Stimulated activated CD4-positive, alpha-beta T cell treated with anti-CD3 and anti-CD28 coated beads, Interleukin-1b, Interleukin-23, amount 100 ng/mL, for 24 hours (primary cell): ENCODE measurements at regions not wholly inside any gene's neighbourhood (a gene's known extent, or its start where the extent isn't known, plus 50 kb on each side); places are given as distances from the start of the nearest gene placed in this dataset.

ENCODE experiments used
- DNase-seq, 4 experiments: peaks; one replicate each; pipeline ENCODE4 v3.0.0-alpha.2; 2020; ENCODE audit warnings: low read depth in 4 of 4, low spot score in 1 of 4

DNA sequence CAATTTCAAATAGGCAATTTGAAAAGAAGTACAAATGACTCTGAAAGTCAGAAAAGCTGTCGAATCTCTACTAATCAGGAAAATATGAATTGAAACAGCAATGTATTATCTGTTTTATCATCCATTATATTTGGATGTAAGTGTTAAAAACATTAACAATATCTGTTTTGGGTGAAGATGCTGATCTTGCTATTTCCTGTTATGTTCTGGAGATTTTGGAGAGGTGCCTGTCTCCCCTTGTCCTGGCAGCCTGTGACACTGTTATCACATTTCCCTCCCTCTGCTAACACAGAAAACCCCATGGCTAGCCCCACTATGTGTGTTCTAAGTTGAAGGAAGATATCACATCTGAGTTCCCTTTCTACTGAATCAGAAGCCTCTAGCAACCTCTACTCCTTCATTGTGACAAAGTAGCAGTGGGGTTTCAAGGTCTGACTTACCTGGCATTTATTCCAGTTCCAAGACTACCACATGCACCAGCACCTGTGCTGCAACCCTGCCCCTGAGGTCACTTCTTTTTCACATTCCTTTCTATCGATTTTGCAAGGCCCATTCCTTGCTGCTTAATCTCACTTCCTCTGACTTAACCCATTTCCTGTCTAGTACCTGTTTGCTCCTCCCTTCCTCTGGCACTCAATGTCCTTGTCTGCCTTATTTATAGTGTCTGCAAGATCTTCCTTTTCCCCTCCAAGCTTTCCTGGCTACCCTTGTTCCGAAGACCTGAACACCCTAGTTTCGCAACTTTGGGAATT, 95.5 kb upstream of the COL8A1 start:
- no peak for DNase-seq

DNA sequence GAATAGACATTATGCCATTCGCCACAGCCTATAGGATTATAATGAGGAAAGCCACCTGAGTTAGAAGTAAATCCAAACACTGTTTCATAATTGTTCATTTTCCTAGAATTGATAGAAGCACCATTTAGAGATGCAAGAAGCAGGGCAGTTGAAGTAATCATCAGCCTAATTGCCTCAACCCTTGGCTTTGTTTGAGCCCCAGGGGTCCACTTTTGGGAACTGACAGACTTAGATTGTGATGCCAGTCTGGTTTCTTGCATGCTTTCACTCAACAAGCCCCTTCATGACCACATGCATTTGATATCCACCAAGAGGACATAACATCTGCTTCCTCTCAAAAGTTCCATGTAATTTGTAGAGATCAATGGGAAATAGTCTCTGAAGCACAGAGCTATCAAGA, 97.2 kb upstream of the COL8A1 start:
- no peak for DNase-seq

DNA sequence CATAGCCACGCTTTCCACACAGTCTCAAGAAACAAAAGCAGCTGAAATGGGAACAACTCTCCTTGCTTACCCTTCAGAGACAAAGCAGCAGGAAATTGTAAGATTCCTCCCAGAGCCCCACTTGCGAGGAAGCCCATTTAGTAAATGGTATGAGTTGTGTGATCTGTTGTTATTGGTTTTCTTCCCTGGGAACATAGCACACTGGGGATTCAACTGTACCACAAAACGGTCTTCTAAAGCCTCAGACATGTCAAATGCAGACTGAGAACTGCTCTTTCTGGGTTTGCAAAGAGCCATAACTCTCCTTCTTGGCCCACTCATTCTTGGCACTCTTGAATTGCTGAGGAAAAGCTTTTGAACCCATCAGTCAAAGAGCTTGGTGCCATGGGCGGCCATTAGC, 101.0 kb upstream of the COL8A1 start:
- no peak for DNase-seq

DNA sequence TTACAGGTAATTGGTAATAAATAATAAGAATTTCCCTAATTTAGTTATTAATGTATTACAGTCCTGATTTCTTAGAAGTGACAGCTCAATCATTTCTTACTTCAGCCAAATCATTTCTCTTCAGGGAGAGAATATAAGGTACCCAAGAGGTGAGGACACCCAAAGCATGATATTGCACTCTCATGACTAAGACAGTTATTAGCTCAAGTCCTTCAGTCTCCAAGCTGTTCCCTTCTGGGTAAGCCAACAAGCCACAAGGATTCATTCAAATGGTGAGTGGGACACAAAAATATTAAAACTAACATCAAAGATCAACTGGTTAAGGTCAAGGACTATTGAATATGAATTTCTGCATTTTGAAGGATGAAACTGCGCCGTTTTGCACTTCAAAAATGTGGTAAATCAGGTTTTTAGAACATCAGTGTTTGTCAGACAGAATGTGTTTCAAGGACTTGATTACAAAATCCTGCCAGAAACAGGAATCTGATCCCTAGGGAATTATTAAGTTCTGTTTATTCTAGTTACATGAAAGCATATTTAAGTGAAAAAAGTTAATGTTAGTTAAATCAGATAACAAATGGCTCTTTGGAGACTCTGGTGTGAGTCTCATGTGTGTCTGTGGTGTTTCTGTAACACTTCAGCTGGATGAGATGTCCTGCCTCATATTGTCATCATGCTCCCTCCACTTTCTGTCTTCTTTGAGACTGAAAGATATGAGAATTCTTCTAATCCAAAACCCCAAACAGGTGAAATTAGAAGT, 101.7 kb upstream of the COL8A1 start:
- no peak for DNase-seq

DNA sequence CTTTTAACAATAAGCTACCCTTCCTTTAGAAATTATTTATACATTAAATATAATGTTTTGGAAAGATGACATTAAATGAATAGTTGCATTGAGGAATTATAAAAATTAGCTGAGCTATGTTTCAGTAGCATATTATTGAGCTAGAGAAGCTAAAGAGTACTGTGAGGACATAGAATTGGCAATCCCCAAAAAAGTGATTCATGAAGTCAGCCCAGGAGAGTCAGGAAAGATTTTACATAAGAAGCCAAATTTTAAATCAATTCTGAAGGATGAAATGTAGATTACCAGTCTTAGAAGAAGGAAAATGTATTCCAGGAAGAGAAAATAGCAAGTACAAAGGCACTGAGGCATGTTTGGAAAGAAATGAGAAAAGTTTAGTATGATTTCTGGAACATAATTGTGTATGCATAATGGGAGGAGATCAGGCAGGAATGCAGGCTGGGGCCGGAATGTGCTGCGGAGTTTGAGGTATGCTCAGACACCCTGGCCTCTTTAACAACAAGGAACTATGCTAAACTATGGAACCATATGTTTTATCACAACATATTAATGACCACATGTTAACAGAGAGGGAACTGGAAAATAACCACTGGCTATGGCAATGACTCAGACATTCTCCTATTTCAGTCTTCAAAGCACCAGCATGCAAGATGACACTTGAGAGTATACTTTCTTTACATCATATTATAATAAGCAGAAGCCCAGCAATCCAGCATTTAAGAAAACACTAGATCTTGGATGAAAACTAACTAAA, 103.3 kb upstream of the COL8A1 start:
- no peak for DNase-seq

DNA sequence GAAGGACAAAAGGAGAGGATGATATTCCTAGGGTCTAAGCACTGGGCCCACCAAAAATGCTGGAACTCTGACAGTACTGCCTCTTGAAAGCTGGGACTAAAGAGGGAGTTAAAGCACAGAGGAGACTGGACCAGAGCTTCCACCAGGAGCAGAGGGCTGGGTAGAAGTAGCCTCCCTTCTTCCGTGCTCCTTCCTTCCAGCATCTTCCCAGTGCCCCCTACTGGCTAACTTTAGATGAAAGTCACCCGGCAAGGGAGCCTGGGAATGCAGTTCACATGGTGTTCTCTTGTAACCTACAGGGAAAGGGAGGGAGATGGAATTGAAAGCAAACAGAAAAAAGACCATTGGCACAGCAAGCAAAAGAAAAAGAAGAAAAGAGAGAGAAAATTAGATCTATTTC, 106.1 kb upstream of the COL8A1 start:
- no peak for DNase-seq

DNA sequence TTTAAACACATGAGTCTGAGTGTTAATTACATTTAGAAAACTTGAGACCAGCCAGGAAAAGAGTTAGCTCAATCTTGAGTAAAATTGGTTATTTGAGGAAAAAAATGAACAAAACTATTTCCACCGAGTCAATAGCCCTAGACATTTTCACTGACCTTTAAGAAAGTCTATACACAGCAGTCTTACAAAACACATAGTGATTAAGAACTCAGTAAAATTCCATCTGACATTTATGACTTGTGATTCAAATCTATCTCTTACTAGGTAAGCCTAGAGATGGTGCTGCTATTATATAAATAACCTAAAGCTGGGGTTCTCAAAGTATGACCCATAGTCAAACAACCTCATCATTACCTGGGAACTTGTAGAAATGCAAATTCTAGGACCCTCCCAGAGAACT, 109.1 kb upstream of the COL8A1 start:
- no peak for DNase-seq

DNA sequence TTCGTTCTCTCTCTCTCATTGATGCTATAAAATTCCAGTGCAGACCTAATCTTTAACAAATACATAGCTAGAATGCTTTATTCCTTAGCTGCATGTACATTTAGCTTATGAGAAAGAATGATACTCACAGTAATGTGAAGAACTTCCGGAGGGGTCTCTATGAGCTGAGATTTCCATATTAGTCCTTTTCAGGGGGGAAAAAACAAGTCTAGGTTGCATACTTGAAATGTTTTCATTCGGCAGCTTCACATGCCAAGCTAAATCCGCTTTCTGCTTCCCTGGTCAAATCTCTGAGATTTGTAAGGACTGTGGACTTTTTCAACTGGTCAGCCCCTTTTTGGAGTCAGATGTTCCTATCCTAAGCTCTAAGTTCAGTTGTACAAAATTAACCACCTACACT, 111.5 kb upstream of the COL8A1 start:
- no peak for DNase-seq

DNA sequence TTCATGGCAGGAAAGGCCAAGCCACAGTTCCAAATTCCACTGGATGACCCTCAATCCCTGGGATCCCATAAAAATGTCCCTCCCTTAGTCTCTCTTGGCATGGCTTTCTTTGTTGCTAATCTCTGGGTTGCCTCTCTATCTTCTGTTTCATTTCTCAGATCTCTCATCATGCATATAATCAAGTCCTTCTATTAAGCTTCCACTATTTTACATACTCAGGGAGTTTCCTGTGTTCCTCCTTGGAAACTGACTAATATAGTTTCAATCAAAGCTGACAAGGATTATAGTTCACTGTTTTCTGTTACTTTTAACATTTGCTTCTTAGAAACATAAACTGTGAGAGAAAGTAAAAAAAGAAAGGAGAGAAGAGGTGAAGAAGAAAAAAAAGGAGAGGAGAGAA, 113.8 kb upstream of the COL8A1 start:
- DNase-seq, result no peak

DNA sequence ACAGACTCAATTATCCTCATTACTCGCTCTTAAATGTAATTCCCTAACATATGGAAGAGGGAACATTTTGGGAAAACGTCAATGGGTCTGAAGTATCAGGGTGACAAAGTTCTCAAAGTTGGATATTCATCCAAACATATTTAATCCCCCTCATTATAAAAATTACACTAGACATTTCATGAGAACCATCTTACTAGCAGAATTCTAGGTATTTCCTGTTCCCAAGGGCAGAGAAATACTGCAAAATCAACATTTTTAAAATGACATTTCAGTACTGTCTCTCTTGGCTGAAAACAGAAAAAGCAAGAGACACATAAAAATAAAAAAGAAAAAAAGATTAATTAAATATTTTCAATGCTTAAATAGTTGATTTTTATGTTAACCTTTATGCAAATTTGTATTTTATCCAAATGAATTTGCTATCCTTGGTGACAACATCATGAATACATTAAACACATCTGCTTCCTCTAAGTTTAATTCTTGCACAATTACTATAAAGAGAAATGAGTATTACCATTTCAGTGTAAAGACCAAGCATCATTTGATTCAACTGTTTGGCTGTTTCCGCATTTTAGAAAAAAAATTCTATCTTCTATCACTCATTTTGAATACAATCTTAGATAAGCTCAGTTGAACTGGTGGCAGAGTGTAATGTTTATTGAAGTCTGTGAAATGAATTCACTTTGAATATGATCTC, 114.8 kb upstream of the COL8A1 start:
- no peak for DNase-seq

DNA sequence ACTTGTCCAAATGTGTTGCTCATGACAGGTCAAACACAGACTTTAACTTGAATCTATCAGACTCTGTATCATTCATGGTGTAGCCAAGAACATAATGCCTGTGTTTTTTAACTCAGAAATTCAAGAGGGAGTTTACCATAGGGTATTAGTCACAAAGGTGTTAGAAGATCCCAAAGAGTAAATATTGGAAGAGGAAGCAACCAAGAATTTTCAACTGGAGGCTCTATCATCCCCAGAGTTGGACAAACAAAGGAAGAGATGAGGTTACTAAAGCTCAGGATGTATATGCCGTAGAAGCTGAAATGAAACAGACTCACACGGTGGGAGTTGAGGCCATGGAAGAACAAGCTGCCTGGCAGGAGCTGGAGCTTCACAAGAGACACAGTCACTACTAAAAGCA, 116.2 kb upstream of the COL8A1 start:
- no peak for DNase-seq

DNA sequence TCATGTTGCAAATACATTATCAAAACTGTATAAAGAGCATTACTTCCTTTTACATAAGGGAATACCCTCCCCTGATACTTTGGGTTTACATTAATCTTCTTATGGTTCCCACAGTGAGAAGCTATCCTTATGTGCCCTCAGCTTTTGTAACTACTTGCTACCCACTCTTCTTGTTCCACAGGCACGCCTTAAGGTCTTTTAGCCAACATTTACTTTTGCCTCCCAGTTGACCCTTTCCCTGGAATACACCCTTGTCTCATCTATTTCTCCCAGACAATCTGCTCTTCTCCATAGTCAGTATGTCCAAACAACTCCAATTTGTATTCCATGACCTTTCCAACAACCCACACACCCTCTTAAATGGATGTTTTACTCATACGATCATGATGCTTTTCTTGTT, 116.8 kb upstream of the COL8A1 start:
- no peak for DNase-seq

DNA sequence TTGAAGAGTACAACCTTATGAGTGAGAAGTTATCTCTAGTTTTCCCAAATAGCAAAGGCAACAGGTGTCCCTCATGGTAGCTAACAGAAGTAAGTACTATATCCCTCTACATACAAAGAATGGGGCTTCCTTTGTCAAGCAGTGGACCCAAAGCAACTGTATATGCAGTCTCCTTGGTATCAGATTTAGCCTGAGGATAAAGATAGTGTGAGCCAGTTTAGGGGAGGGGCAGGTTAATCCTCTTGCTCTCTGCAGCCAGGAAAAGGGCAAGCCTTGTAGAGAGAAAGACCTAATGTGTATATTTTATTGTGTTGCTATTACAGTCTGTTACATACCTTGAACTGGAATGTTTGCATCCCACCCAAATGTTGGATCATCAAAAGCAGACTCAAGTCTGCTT, 117.9 kb upstream of the COL8A1 start:
- no peak for DNase-seq

DNA sequence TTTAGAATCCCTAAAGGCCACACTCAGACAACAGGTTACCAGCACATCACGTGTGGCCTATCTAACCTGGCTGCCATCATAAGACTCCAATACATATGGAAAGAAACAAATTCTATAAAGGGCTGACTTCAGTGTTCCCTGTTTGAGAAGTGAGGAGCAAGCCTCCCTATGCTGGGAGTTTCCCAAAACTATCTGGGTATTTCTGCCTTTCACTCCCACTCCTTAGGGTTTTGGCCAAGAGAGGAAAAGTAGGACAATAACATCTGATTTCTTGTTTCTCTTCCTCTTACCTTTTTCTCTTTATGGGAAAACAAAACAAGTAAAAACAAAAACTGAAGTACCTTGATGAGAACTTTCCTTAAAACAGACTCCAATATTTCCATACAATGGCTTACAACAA, 121.5 kb upstream of the COL8A1 start:
- no peak for DNase-seq

DNA sequence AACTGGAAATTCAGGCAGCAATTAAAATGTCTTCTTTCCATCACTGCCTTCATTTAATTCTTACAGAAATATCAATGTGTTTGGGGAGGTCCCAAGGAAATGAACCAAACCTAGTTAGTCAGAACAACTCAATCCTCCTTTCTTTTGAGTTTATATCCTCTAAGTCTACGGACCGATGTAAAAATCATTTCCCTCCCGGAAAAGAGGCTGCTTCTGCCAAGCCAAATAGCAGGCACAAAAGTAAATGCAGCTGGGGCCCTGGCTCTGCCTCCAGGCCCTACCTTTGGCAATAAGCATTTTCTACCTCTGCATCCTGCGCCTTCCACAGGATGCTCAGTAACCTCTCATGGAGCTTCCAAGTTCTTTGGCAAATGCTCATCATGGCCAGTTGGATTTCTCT, 122.5 kb upstream of the COL8A1 start:
- DNase-seq, result no peak

DNA sequence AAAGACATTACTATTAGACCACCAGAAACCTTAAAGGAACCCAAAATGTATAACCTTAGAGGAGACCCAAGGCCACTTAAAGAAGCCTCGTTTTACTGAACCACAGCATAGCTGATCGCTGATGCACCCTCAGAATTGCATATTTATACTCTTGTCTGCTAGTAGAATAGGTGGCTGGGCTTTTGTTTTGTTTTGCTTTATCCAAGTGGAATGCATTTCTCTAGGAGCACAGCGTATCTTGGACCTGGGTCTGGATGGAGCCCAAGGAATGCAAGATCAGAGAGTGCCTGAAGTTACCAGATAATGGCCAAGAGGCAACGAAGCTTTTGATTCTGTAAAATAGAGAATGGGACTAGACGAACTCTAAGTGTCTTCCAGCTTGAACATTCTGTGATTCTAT, 129.2 kb upstream of the COL8A1 start:
- no peak for DNase-seq

DNA sequence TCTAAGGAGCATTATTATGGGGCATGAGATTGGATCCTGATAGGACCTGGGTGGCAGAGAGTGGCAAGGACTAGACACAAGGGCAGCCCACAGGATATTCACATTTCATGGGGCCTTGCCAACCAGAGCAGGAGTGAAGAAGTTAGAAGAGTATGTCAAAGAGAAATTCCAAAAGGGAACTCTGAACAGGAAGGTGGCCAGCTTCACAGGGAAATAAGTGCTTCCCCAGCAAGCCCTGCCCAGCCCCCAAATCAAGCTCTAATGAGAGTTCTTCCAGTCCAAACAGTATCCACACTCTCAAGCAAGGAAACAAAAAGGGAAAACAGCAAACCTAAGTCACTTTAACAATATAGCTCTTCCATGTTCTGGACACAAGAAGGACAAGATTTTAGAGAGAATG, 130.2 kb upstream of the COL8A1 start:
- no peak for DNase-seq

DNA sequence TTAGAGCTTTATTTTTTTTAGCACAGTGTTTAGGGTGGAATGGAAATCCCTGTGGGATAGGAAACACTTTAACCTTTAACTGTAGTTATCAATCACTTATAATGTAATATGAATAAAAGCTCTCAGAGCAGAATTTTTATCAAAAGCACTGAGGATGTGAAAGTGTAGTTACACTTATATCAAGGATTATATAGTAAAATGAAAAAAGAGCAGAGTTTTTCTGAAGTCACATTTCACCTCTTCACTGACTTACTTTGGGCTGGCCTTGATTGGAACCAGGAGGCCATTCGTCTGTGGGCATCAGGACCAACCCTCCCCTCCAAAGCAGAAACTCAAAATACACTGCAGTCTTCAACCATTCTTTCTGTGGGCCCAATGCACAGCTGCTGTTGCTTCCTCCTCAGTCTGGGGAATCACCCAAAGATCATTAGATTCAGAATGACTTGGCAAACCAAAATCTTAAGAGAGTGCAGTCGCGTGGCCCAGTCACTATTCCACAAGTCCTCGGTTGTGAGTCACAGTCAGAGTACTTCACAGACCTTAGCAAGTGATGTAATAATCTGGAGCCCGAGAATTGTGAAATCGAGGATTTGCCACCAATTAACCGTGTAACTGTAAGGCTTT, 132.6 kb upstream of the COL8A1 start:
- peak in 1 of 4 experiments; percentile 4 for DNase-seq

DNA sequence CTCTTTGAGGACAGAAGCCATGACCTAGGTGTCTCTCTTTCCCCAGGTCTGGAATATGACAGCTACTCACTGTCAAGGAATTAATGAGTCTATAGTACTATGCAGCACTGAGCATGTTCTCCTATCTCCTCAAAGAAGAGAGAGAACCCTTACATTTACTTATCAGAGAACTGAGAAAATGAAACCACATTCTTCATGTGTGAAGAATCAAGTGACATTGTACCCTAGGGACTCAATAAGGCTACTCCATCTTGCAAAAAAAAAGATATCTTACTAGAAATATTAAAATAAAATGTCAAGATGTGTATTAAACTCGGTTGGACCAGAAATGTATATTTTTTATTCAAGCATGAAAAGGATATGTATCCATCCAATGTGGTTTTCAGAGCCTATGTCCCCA, 133.2 kb upstream of the COL8A1 start:
- DNase-seq, result no peak

DNA sequence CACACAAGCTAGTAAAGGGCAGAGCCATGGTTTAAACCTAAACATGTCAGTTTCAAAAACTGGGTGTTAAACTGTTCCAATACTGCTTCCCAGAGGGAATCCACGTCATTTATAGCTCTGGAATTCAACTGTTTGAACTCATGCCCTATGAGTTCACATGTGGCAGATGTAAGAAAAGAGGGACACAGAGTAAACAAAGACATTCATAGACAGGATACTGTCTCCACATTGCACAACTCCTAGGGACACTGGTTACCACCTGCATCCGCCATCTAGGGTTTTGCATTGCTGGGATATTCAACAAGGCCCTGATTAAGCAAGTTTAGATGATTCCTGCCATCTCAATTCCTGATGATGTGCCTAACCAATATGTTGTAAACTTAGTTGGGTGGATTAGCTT, 134.1 kb upstream of the COL8A1 start:
- DNase-seq, result no peak

DNA sequence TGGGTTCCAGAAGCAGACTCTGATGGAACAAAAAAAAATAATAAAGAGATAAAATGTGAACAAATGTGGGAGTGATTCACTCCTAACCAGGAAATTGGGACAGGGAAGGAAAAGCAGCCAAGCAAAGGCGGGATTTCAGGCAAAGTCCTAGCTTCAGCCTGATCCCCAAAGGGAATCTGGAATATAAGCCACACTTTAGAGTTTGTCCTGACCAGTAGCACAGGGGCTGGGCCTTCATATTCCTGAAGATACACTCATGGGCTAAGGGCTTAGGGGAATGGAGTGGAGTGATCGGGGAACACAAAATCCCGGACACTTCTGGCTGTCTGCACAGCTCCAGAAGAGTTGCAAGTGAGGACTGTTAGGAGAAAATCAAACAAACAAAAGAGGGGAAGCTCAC, 135.0 kb upstream of the COL8A1 start:
- no peak for DNase-seq
